HG03378 (cell line): ENCODE measurements at regions not wholly inside any gene's neighbourhood (a gene's known extent, or its start where the extent isn't known, plus 50 kb on each side); places are given as distances from the start of the nearest gene placed in this dataset.
"Not testable (repeated sequence)": the region's sequence is repeated elsewhere in the genome, so short reads cannot be mapped to it uniquely, and the experiment has no call there.

Source experiments
- ATAC-seq: cut with Tn5 transposase; IDR thresholded peaks from one replicate; pipeline ENCODE4 v1.9.1; 2021; ENCODE audit warnings: mild to moderate bottlenecking, moderate library complexity; ENCODE audit not compliant: unreplicated experiment

DNA sequence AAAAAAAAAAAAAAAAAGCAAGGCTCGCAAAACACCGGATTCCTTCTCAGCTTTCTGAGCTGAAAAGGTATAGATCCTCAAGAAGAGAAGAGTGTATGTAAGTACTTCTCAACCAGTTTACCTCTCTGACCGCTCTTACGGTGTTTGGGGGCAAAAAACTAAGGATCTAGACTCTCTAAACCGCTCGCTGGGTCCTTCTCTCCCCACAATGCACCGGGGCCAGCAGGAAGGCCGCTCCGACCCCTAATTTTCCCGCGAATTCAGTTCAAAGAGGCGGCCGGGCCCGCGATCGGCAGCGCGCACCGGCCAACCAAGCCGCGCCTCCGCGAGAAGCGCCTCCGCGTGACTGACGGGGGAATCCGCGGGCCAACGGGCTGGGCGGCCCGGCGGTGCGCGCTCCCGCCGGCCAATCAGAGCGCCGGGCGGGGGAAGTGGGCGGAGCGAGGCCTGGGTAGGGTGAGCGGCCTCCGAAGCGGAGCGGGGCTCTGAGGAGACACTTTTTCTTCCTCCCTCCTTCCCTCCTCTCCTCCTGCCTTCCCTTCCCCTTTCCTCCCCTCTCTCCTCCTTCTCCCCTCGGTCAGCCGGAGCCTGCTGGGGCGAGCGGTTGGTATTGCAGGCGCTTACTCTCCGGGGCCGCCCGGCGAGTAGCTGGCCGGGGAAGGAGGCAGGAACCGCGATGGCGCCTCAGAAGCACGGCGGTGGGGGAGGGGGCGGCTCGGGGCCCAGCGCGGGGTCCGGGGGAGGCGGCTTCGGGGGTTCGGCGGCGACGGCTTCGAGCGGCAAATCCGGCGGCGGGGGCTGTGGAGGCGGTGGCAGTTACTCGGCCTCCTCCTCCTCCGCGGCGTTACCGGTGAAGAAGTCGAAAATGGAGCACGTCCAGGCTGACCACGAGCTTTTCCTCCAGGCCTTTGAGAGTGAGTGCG is 93.0 kb downstream of the CRLF3 start:
- ATAC-seq: peak; percentile 46

DNA sequence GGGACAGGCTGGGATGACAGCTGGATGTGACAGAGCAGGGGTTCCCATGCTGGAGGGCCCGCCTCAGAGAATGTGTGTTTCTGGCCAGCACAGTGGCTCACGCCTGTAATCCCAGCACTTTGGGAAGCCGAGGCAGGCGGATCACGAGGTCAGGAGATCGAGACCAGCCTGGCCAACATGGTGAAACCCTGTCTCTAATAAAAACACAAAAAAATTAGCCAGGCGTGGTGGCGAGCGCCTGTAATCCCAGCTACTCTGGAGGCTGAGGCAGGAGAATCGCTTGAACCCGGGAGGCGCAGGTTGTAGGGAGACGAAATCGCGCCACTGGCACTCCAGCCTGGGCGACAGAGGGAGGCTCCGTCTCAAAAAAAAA is 93.7 kb downstream of the CRLF3 start:
- not testable (repeated sequence) for ATAC-seq

DNA sequence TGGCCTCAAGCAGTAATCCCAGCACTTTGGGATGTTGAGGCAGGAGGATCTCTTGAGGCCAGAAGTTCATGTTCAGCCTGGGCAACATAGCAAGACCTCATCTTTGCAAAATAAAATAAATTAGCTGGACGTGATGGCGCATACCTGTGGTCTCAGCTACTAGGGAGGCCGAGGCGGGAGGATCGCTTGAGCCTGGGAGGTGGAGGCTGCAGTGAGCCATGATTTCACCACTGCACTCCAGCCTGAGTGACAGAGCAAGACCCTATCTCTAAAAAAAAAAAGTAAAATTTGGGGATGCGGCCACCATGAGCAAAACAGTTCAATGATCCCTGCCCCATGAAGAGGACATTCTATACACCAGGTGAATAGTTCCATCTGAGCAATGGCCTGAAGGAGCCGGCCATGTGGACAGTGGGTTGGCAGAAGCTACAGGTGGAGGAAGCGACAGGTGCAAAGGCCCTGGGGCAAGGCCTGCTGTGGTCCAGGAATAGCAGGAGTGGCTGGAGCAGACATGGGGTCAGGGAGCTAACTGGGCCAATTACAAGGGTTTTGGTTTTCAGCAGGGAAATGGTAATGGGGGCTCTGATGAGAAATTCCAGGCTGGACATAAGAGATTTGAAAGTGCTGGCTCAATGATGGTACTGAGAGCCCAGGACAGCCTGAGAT is 94.2 kb downstream of the CRLF3 start:
- not testable (repeated sequence) for ATAC-seq

DNA sequence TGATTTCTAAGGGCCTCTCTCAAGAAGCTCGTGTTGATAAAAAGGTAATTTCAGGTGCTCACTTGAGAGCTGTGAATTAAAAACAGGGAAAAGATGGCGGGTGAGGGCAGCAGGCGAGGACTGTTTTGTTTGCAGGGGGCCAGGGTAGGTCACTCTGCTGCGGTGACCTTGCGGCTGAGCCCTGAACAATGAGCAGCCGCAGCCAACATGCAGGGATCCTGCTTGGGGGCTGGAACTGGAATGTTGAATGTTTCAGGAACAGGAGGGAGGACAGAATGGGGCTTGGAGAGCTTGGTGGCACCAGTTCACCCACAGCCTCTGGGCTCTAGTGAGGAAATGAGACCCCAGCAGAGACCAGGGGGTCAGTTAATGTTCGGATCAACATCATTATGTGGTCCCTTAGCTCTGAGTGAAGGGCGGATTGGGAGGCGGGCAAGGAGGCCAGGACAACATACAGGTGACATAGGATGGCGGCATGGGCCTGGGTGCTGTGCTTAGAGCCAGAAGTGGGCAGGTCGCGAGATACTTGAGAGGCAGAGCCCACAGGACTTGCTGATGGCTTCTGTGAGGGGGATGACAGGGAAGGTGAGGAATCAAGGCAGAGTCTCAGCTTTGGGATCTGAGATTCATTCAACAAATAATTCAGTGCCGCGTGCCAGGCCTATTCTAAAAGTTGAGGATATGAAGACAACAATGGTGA is 94.9 kb downstream of the CRLF3 start:
- not testable (repeated sequence) for ATAC-seq

DNA sequence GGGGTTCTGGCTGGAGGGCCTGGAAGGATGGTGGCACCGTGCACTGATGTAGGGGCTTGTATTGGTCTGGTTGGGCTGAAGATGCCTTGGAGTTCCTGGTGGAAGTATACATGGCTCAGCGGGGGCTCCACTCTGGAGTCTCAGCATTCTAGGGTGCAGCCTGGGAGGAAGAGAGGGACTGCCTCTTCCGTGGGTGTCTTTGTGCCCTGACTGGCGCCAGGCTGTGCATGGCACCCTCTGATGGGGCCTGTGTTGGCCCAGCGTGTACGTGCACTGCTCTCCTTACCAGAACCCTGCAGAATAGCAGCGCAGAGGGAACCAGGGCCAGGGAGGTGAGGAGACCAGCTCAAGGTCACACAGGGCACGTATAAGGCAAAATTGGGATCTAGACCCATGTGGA is 97.0 kb downstream of the CRLF3 start:
- ATAC-seq: not testable (repeated sequence)

DNA sequence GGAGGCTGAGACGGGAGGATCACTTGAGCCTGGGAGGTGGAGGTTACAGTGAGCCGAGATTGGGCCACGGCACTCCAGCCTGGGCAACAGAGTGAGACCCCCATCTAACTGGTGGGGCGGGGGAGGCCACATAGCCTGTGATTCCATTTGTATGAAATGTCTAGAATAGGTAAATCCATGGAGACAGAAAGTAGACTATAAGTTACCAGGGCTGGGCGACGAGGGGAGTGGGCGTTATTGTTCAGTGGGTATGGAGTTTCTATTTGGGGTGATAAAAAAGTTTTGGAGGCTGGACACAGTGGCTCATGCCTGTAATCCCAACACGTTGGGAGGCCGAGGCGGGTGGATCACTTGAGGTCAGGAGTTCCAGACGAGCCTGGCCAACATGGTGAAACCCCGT is 97.8 kb downstream of the CRLF3 start:
- ATAC-seq: not testable (repeated sequence)

DNA sequence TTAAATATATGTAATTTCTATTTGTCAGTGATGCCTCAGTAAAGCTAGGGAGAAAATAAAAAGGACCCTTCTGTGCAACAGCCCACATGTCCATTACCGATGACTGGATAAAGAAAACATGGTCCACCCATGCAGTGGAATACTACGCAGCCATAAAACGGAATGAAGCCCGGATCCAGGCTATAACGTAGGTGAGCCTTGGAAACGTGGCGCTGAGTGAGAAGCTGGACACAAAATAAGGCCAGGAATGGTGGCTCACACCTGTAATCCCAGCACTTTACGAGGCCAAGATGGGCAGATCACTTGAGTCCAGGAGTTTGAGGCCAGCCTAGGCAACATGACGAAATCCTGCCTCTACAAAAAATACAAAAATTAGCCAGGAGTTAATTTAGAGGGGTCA is 98.2 kb downstream of the CRLF3 start:
- ATAC-seq: not testable (repeated sequence)

DNA sequence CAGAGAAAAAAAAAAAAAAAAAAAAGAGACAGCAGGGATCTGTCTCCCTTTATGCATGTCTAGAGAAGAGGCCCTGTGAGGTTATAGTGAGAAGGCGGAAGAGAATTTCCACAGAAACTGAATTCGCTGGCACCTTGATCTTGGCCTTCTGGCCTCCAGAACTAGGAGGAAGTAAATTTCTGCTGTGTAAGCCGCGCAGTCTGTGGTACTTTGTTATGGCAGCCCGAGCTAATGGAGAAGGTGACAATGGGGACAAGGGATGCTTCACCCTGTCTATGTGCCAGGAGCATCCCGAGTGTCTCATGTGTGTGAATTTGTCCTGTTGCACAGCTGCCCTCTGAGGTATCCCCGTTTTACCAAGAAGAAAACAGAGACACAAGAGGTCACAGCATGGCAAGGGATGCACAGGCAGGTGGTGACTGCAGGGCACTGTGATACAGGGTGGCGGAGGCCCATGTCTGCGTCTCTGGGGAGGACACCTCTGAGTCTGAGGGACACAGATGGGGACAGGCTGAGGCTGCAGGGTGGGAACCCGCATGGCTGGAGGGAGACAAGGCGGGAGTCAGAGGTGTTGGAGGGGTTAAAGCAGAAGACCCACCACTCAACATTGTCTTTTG is 100.3 kb downstream of the CRLF3 start:
- ATAC-seq: not testable (repeated sequence)

DNA sequence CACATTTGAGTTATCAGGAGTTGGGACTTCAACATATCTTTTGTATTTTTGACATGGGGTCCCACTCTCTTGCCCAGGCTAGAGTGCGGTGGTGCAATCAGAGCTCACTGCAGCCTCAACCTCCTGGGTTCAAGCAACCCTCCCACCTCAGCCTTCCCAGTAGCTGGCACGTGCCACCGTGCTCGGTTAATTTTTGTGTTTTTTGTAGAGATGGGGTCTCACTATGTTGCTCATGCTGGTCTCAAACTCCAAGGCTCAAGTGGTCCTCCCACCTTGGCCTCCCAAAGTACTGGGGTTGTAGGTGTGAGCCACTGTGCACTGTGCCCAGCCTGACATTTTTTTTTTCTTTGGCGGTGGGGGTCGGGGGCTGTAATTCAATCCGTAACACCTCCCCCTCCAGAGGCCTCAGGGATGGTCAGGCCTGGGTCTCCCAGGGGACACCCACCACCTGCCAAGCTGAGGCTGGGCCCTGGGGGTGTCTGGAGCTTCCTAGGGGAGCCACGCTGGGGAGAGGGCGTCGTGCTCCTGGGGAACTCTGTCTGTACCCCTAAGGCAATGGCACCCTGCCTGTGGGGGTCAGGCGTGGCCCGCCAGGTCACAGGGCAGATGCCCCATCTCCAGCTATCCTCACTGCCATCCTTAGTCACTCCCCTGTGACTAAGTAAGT is 102.2 kb downstream of the CRLF3 start:
- ATAC-seq: not testable (repeated sequence)

DNA sequence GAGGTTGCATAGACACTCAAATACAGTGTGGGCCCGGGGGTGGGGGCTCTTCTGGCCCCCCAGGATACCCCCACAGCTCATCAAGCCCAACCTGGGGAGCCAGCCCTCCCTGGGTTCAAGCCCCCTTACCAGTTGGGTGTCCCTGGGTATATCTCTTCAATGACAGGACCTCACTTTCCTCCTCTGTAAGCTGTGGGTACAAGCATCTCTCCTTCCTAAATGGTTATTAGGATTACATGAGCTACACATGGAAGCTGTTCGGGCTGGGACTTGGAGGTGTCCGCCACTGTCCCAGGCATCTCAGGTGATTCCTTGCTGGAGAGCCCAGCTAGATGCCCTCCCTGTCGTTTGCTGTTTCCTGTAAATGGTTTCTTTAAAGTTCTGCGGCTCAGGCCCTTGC is 103.5 kb downstream of the CRLF3 start:
- ATAC-seq: not testable (repeated sequence)

DNA sequence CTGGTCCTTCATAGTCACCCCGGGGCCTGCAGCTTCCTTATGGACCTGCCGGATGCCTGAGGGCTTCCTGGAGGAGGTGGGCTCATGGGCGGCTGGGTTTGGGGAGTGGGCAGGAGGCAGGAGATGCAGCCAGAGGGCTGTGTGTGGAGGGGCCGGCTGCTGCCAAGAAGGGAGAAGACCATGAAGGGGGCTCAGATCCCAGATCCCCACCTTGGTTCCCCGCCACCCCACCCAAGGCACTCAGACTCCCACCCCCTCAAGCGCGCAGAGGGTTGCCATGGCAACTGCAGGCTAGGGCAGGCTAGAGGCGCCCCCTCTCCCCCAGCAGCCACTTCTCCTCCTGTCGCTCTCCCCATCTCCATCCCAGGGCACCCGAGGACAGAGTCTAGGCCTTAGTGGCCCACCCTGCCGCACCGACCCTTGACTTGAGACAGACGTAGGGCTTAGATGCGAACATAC is 104.5 kb downstream of the CRLF3 start:
- no peak for ATAC-seq

DNA sequence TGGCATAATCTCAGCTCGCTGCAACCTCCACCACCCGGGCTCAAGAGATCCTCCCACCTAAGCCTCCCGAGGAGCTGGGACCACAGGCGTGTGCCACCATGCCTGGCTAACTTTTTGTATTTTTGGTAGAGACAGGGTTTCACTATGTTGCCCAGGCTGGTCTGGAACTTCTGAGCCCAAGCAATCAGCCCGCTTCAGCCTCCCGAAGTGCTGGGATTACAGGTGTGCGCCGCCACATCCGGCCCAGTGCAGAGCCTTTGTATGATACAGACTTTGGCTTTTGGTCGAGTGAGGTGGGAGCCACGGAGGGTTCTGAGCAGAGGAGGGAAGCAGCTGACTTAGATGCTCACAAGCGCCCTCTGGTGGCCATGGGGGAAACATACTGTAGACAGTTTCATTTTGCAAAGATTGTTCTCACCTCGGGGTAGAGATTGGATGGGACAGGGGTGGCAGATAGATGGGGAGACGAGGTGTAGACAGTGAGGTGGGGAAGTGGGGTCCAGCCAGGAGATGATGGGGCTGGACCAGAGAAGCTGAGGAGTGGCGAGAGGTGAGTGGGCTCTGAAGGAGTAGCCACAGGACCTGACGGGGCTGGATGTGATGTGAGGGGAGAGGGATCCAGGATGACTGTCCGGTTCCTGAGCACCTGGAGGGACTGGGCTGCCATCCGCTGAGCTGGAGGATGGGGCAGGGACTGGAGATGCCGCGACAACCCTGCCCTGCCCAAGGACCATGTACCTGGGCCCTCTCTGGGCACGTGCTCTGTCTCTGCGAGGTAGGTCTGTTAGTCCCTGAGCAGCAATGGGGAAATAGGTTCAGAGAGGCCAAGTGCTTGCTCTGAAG is 105.1 kb downstream of the CRLF3 start:
- ATAC-seq: not testable (repeated sequence)

DNA sequence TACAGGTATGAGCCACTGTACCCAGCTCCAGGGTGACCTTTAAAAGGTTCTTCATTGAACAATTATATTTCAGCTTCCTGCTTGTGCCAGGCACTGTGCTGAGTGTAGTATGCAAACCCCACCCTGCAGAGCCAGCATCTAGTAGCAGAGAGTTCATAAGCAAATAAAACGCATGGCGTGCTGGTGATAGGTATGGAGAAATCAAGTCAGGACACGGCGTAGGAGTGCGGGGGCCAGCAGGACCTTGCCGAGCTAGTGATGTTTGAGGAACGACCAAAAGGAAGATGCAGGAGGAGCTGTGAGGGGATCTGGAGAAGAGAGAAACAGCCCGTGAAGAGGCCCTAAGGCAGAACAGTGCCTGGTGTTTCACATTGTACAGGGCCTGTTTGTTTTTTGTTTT is 105.8 kb downstream of the CRLF3 start:
- not testable (repeated sequence) for ATAC-seq

DNA sequence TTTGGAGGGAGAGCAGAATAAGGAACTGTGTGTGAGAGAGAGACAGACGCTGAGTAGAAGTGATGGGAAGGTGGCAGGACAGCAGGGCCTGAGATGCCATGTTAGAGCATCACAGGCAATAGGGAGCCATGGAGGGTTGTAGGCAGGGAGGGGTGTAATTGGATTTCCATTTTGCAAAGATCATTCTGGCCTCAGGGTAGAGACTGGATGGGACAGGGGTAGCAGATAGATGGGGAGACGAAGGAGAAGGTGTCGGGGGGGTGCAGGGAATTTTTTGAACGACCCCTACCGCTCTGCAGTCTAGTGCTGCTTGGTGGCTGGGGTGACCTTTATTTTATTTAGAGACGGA is 106.4 kb downstream of the CRLF3 start:
- not testable (repeated sequence) for ATAC-seq

DNA sequence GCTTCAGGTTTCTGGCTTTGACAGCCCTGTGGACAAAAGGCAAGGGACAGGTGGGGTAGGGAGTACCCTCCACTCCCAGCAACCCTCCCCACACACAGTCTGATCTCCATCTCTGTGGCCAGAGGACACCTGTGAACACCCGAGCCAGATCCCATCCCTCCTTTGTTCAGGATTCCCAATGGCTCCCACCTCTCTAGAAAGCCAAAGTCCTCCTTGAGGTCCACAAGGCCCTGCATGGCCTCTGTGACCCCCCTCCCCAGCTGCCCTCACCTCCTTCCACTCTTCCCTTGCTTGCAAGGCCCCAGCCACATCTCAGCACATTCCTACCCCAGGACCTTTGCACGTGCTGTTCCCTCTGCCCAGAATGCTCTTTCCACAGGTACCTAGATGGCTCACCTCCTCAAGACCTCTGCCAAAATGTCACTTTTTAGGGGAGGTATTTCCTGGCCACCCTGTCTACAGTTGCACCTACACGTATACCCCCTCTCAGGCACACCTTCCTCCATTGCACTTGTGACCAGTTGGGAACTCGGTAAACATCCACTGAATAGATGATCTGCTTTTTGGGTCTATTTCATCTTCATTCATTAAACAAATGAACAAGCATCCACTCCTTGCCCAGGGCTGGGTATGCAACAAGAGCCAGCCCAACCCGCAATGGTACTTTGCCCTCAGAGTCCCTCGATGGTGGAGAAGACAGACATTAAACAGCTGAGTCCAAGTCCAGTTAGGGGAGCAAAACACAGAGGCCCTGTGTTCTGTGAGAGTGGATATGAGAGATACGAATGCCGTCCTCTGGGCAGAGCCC is 107.0 kb downstream of the CRLF3 start:
- no peak for ATAC-seq

DNA sequence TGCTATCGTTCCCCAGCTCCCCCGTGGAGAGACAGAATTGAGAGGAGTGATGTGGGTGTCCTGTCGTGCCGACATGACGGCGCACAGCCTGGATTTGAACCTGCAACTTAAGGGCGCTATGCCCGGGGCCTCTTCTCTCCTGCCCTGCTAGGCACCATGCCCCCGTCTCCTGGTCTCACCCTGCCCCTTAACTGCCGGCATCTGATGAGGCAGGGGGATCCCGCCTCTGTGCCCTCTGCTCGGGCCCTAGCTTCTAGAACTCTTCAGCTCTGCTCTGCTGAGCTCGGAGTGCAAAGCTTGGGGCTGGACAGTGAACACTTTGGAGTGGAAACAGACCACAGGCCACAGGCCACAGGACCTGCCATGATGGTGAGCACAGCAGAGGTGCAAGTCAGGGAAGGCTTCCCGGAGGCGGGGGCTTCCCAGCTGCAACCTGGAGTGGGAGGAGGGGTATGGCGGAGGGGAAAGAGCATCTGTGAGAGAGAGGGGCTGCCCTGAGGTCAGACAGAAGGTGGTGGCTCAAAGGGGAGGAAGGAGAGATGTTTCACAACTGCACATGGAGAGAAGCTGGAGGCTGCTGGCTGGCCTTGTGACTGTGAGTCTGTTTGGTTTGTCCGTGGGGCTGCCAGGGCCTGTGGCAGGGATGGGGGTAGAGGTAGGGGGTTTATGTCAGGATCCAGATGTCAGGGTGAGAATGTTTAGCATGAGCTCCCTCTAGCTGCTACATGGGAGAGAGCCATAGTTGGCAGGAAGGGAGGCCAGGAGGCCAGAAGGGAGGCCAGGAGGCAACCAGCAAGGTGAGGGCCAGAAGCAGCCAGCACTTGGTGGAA is 107.8 kb downstream of the CRLF3 start:
- no peak for ATAC-seq

DNA sequence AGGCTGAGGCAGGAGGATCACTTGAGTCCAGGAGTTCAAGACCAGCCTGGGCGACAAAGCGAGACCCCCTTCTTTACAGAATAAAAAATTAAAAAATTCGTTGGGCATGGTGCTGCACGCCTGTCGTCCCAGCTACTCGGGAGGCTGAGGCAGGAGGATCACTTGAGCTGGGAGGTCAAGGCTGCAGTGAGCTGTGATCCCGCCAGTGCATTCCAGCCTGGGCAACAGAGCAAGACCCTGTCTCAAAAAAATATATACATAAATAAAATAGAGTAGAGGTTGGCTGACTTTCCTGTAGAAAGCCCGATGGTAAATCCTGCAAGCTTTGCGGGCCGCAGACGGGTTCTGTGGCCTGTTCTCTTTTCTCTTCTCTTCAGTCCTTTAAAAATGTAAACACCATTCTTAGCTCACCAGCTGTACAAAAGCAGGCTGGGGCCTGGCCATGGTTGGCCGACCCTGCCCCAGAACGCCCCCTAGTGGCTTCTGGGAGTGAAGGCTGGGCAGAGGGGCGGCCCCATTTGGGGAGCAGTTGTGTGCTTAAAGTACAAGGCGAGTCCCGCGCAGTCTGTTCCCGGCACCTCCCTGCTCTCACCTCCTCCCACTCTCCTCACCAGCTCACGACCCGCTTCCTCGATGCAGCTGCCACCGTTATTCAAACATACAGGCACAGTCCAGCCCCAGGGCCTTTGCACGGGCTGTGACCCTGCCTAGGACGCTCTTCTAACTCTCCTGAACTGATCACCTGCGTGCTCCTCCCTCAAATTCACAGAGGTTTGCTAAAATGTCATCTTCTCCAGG is 109.5 kb downstream of the CRLF3 start:
- not testable (repeated sequence) for ATAC-seq
